OCI-LY7 (cell line): ENCODE measurements at regions not wholly inside any gene's neighbourhood (a gene's known extent, or its start where the extent isn't known, plus 50 kb on each side); places are given as distances from the start of the nearest gene placed in this dataset.

Experiments
- EZH2phosphoT487 ChIP-seq: fragments of 200-600 bp; sonication (generic); IDR thresholded peaks from 2 replicates; pipeline ENCODE4 v1.6.1; 2018; ENCODE audit warnings: low read depth, borderline replicate concordance, mild to moderate bottlenecking, mixed run types, antibody characterized with exemption, low read length, moderate library complexity, mixed read lengths
- TF ChIP-seq, protein P1 (sequence below): fragments of 200-600 bp; sonication (generic); conservative IDR thresholded peaks from 2 replicates; pipeline ENCODE4 v1.5.1; 2014; ENCODE audit warnings: mild to moderate bottlenecking, antibody characterized with exemption, low read length, moderate library complexity, mixed read lengths

DNA sequence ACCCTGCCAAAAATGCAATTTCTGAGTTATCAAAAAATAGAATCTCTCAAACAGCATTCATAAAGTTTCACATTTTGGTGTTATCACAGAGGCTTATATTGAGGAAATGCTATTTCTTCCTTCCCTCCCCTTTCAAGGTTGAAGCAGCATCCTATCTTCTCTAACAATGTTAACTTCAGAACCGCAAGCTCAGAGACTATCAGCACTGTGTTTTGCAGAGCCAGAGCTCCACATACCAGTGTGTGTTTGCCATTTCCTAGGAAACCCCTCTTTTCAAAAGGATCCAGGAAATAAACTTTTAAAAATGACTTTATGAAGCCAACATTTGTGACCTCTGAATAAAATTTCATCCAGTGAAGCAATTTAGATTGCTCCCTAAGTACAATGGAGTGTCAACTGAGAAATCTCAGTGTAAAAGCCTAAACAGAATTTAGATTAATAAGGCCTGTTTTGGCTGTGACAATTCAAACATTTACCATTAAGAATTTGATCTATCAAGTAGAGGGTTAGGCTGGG, 332.6 kb downstream of the NOVA1 start:
- TF ChIP-seq, protein P1, sequence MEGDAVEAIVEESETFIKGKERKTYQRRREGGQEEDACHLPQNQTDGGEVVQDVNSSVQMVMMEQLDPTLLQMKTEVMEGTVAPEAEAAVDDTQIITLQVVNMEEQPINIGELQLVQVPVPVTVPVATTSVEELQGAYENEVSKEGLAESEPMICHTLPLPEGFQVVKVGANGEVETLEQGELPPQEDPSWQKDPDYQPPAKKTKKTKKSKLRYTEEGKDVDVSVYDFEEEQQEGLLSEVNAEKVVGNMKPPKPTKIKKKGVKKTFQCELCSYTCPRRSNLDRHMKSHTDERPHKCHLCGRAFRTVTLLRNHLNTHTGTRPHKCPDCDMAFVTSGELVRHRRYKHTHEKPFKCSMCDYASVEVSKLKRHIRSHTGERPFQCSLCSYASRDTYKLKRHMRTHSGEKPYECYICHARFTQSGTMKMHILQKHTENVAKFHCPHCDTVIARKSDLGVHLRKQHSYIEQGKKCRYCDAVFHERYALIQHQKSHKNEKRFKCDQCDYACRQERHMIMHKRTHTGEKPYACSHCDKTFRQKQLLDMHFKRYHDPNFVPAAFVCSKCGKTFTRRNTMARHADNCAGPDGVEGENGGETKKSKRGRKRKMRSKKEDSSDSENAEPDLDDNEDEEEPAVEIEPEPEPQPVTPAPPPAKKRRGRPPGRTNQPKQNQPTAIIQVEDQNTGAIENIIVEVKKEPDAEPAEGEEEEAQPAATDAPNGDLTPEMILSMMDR = no peak
- no peak for TF ChIP-seq EZH2phosphoT487
